Esophagus squamous epithelium (tissue), 4 donors: ENCODE measurements at regions not wholly inside any gene's neighbourhood (a gene's known extent, or its start where the extent isn't known, plus 50 kb on each side); places are given as distances from the start of the nearest gene placed in this dataset.

ENCODE experiments used
- CTCF ChIP-seq, 6 experiments: fragments of 450-650 bp in 4 of 6; fragments of 200-600 bp in 2 of 6; sonication (generic) in 2 of 6; IDR thresholded peaks; one replicate each; pipeline ENCODE4 v1.5.1; 2016 to 2019; ENCODE audit warnings: antibody characterized with exemption in 6 of 6, mild to moderate bottlenecking in 4 of 6, moderate library complexity in 4 of 6
- POLR2A ChIP-seq, 4 donors: fragments of 450-650 bp; IDR thresholded peaks; one replicate each; pipeline ENCODE4 v1.6.1; 2017; ENCODE audit warnings: antibody characterized with exemption in 4 of 4, mild to moderate bottlenecking in 4 of 4, moderate library complexity in 3 of 4

DNA sequence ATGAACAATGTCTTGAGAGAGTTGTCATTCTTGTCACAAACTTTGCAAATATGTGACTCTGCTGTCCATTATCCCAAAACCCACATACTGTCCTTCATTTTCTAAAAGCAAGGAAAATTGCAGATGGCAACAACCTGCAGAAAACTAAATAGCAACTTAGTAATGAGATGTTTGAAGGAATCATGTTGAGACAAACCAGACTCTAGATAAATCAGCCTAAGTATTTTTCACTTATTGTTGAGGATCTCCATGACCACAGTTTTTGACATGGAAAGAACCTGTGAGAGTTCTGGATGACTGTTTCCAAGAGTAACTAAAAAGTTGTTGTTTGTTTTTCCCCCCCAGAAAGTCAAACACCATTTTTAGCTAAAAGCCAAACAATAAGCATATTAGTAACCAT, 535.2 kb upstream of the ZNF608 start:
- TF ChIP-seq POLR2A (IDR thresholded peaks at IDR 0.05) (no peak), CTCF (IDR thresholded peaks at IDR 0.05) (no peak)
